ENCODE measurements at regions not wholly inside any gene's neighbourhood (a gene's known extent, or its start where the extent isn't known, plus 50 kb on each side); places are given as distances from the start of the nearest gene placed in this dataset.
"Not testable (repeated sequence)": the region's sequence is repeated elsewhere in the genome, so short reads cannot be mapped to it uniquely, and the experiment has no call there.

GRCh38 chr1:37189111-37189510, 154.8 kb upstream of the GRIK3 start:
- no peak overlapping the region for H3K27ac ChIP-seq (ENCODE audit: low read length)
- no peaks in the 10 kb centered on the region for H3K27me3 ChIP-seq (ENCODE audit: insufficient read depth, low read length)
- no peak overlapping the region for H3K4me3 ChIP-seq (ENCODE audit: low read length)
- no peaks in the 10 kb centered on the region for H3K36me3 ChIP-seq (ENCODE audit: insufficient read depth, low read depth, low read length)
- H3K9ac ChIP-seq (ENCODE audit: low read depth, low read length), result no peak overlapping the region
- 0 out of 2 replicates have a peak, but pooled peaks cover 4% of the 10 kb centered on the region for H3K4me1 ChIP-seq (ENCODE audit: insufficient read depth, low read length)
- H3K9me3 ChIP-seq (ENCODE audit: insufficient read depth, low read depth, low read length), result no peaks in the 10 kb centered on the region

GRCh38 chr1:37197411-37197810, 163.1 kb upstream of the GRIK3 start:
- Histone ChIP-seq H3K27me3 (ENCODE audit: insufficient read depth, low read length) (no peaks in the 10 kb centered on the region), H3K9me3 (ENCODE audit: insufficient read depth, low read depth, low read length) (no peaks in the 10 kb centered on the region), H3K4me1 (ENCODE audit: insufficient read depth, low read length) (no peaks in the 10 kb centered on the region), H3K27ac (ENCODE audit: low read length) (no peak overlapping the region), H3K4me3 (ENCODE audit: low read length) (no peak overlapping the region), H3K36me3 (ENCODE audit: insufficient read depth, low read depth, low read length) (no peaks in the 10 kb centered on the region), H3K9ac (ENCODE audit: low read depth, low read length) (no peak overlapping the region)

- not testable (repeated sequence) for H3K9ac ChIP-seq (ENCODE audit: low read depth, low read length); H3K27me3 ChIP-seq (ENCODE audit: insufficient read depth, low read length); H3K27ac ChIP-seq (ENCODE audit: low read length); H3K4me3 ChIP-seq (ENCODE audit: low read length); H3K9me3 ChIP-seq (ENCODE audit: insufficient read depth, low read depth, low read length); H3K4me1 ChIP-seq (ENCODE audit: insufficient read depth, low read length); H3K36me3 ChIP-seq (ENCODE audit: insufficient read depth, low read depth, low read length)
Observed at GRCh38 chr1:37214305-37214704, 180.0 kb upstream of the GRIK3 start.

GRCh38 chr1:37233606-37234005, 199.3 kb upstream of the GRIK3 start:
- no peak overlapping the region for H3K4me3 ChIP-seq (ENCODE audit: low read length)
- 0 out of 2 replicates have a peak, but pooled peaks cover 5% of the 10 kb centered on the region for H3K27me3 ChIP-seq (ENCODE audit: insufficient read depth, low read length)
- peaks cover 5% of the 10 kb centered on the region for H3K9me3 ChIP-seq (ENCODE audit: insufficient read depth, low read depth, low read length)
- no peak overlapping the region for H3K9ac ChIP-seq (ENCODE audit: low read depth, low read length)
- H3K36me3 ChIP-seq (ENCODE audit: insufficient read depth, low read depth, low read length), result no peaks in the 10 kb centered on the region
- H3K4me1 ChIP-seq (ENCODE audit: insufficient read depth, low read length), result peaks cover 24% of the 10 kb centered on the region
- H3K27ac ChIP-seq (ENCODE audit: low read length), result no peak overlapping the region

GRCh38 chr1:37234941-37235418, 200.7 kb upstream of the GRIK3 start:
- peak overlapping the region; percentile 5; the same call in 1 of the 2 replicates for H3K9ac ChIP-seq (ENCODE audit: low read depth, low read length)
- H3K36me3 ChIP-seq (ENCODE audit: insufficient read depth, low read depth, low read length), result no peaks in the 10 kb centered on the region
- H3K4me3 ChIP-seq (ENCODE audit: low read length), result peak overlapping the region; percentile 3; the same call in 1 of the 2 replicates
- H3K4me1 ChIP-seq (ENCODE audit: insufficient read depth, low read length), result peaks cover 29% of the 10 kb centered on the region
- H3K9me3 ChIP-seq (ENCODE audit: insufficient read depth, low read depth, low read length), result peaks cover 5% of the 10 kb centered on the region
- 0 out of 2 replicates have a peak, but pooled peaks cover 5% of the 10 kb centered on the region for H3K27me3 ChIP-seq (ENCODE audit: insufficient read depth, low read length)
- H3K27ac ChIP-seq (ENCODE audit: low read length), result no peak overlapping the region

GRCh38 chr1:37237948-37238347, 203.6 kb upstream of the GRIK3 start:
- no peak overlapping the region for H3K4me3 ChIP-seq (ENCODE audit: low read length)
- peaks cover 30% of the 10 kb centered on the region for H3K4me1 ChIP-seq (ENCODE audit: insufficient read depth, low read length)
- H3K36me3 ChIP-seq (ENCODE audit: insufficient read depth, low read depth, low read length), result no peaks in the 10 kb centered on the region
- no peak overlapping the region for H3K27ac ChIP-seq (ENCODE audit: low read length)
- H3K9me3 ChIP-seq (ENCODE audit: insufficient read depth, low read depth, low read length), result no peaks in the 10 kb centered on the region
- H3K27me3 ChIP-seq (ENCODE audit: insufficient read depth, low read length), result peaks cover 12% of the 10 kb centered on the region; the same call in 1 of the 2 replicates
- H3K9ac ChIP-seq (ENCODE audit: low read depth, low read length), result no peak overlapping the region

GRCh38 chr1:37238364-37239224, 204.3 kb upstream of the GRIK3 start:
- no peak overlapping the region for H3K27ac ChIP-seq (ENCODE audit: low read length)
- peaks cover 36% of the 10 kb centered on the region for H3K4me1 ChIP-seq (ENCODE audit: insufficient read depth, low read length)
- H3K27me3 ChIP-seq (ENCODE audit: insufficient read depth, low read length), result peaks cover 12% of the 10 kb centered on the region; the same call in 1 of the 2 replicates
- H3K9ac ChIP-seq (ENCODE audit: low read depth, low read length), result no peak overlapping the region
- H3K36me3 ChIP-seq (ENCODE audit: insufficient read depth, low read depth, low read length), result no peaks in the 10 kb centered on the region
- no peaks in the 10 kb centered on the region for H3K9me3 ChIP-seq (ENCODE audit: insufficient read depth, low read depth, low read length)
- H3K4me3 ChIP-seq (ENCODE audit: low read length), result no peak overlapping the region

- Histone ChIP-seq H3K4me1 (ENCODE audit: insufficient read depth, low read length) (peaks cover 35% of the 10 kb centered on the region), H3K9ac (ENCODE audit: low read depth, low read length) (no peak overlapping the region), H3K27ac (ENCODE audit: low read length) (no peak overlapping the region), H3K27me3 (ENCODE audit: insufficient read depth, low read length) (peaks cover 17% of the 10 kb centered on the region; the same call in 1 of the 2 replicates), H3K36me3 (ENCODE audit: insufficient read depth, low read depth, low read length) (no peaks in the 10 kb centered on the region), H3K9me3 (ENCODE audit: insufficient read depth, low read depth, low read length) (no peaks in the 10 kb centered on the region), H3K4me3 (ENCODE audit: low read length) (no peak overlapping the region)
Observed at GRCh38 chr1:37239225-37239740, 205.0 kb upstream of the GRIK3 start.

- H3K9ac ChIP-seq (ENCODE audit: low read depth, low read length), result no peak overlapping the region
- no peaks in the 10 kb centered on the region for H3K9me3 ChIP-seq (ENCODE audit: insufficient read depth, low read depth, low read length)
- H3K27me3 ChIP-seq (ENCODE audit: insufficient read depth, low read length), result peaks cover 23% of the 10 kb centered on the region; the same call in 1 of the 2 replicates
- H3K27ac ChIP-seq (ENCODE audit: low read length), result no peak overlapping the region
- peaks cover 20% of the 10 kb centered on the region; the same call in 1 of the 2 replicates for H3K4me1 ChIP-seq (ENCODE audit: insufficient read depth, low read length)
- no peaks in the 10 kb centered on the region for H3K36me3 ChIP-seq (ENCODE audit: insufficient read depth, low read depth, low read length)
- no peak overlapping the region for H3K4me3 ChIP-seq (ENCODE audit: low read length)
Observed at GRCh38 chr1:37240897-37241296, 206.6 kb upstream of the GRIK3 start.

GRCh38 chr1:37242501-37242900, 208.2 kb upstream of the GRIK3 start:
- Histone ChIP-seq H3K27ac (ENCODE audit: low read length) (no peak overlapping the region), H3K9ac (ENCODE audit: low read depth, low read length) (no peak overlapping the region), H3K4me3 (ENCODE audit: low read length) (no peak overlapping the region), H3K36me3 (ENCODE audit: insufficient read depth, low read depth, low read length) (no peaks in the 10 kb centered on the region), H3K9me3 (ENCODE audit: insufficient read depth, low read depth, low read length) (no peaks in the 10 kb centered on the region), H3K27me3 (ENCODE audit: insufficient read depth, low read length) (peaks cover 18% of the 10 kb centered on the region; the same call in 1 of the 2 replicates), H3K4me1 (ENCODE audit: insufficient read depth, low read length) (peaks cover 20% of the 10 kb centered on the region; the same call in 1 of the 2 replicates)

GRCh38 chr1:37243368-37244082, 209.2 kb upstream of the GRIK3 start:
- H3K4me3 ChIP-seq (ENCODE audit: low read length), result no peak overlapping the region
- H3K27me3 ChIP-seq (ENCODE audit: insufficient read depth, low read length), result peaks cover 18% of the 10 kb centered on the region; the same call in 1 of the 2 replicates
- peaks cover 16% of the 10 kb centered on the region; the same call in 1 of the 2 replicates for H3K4me1 ChIP-seq (ENCODE audit: insufficient read depth, low read length)
- H3K36me3 ChIP-seq (ENCODE audit: insufficient read depth, low read depth, low read length), result no peaks in the 10 kb centered on the region
- H3K27ac ChIP-seq (ENCODE audit: low read length), result no peak overlapping the region
- H3K9ac ChIP-seq (ENCODE audit: low read depth, low read length), result no peak overlapping the region
- no peaks in the 10 kb centered on the region for H3K9me3 ChIP-seq (ENCODE audit: insufficient read depth, low read depth, low read length)

All from iPS-20b (cell line).